ENCODE measurements at regions not wholly inside any gene's neighbourhood (a gene's known extent, or its start where the extent isn't known, plus 50 kb on each side); places are given as distances from the start of the nearest gene placed in this dataset.

GRCh38 chr3:167012691-167013090, 367.4 kb downstream of the ZBBX start:
- H3K4me3 ChIP-seq (ENCODE audit: low read depth in 2 of 2, low read length in 2 of 2), result no peak overlapping the region
- ATAC-seq (no peak), DNase-seq (ENCODE audit: low read depth, low spot score) (no peak)
- ChIA-PET CTCF (no interaction called here), POLR2A (no interaction called here)
- BruUV-seq (replicated peaks), result no TSS peak
- no peaks in the 10 kb centered on the region for H3K4me1 ChIP-seq (ENCODE audit: control insufficient read depth, insufficient read depth, low read length)
- in situ Hi-C loops (cut with HindIII; ENCODE audit: low pct_unique_long_range_greater_than_20kb, low sequenced_read_pairs), result no loop called here
- intact Hi-C loops (cut with micrococcal nuclease; ENCODE audit: unreplicated experiment), result no loop called here
- no peak overlapping the region for H3K27ac ChIP-seq (ENCODE audit: low read length)
- H3K9me3 ChIP-seq (ENCODE audit: control insufficient read depth, insufficient read depth, low read depth, low read length), result no peaks in the 10 kb centered on the region
- H3K36me3 ChIP-seq (ENCODE audit: control insufficient read depth, insufficient read depth, low read length), result no peaks in the 10 kb centered on the region
- TF ChIP-seq REST (IDR thresholded peaks at IDR 0.05; ENCODE audit: insufficient read depth in 1 of 2, low read depth in 2 of 2, low read length in 1 of 2) (no peak), SIN3A (IDR thresholded peaks at IDR 0.05; ENCODE audit: borderline replicate concordance, insufficient read depth, low read depth, low read length) (no peak), POLR2AphosphoS5 (IDR thresholded peaks at IDR 0.05; ENCODE audit: low read depth, low read length) (no peak), TCF7L2 (IDR thresholded peaks at IDR 0.05; ENCODE audit: low read depth, low read length) (no peak), CTCF (IDR thresholded peaks at IDR 0.05) (no peak)
- no peaks in the 10 kb centered on the region for H3K27me3 ChIP-seq (ENCODE audit: control insufficient read depth, insufficient read depth, low read length)

- H3K9me3 ChIP-seq (ENCODE audit: control insufficient read depth, insufficient read depth, low read depth, low read length), result no peaks in the 10 kb centered on the region
- TF ChIP-seq CTCF (IDR thresholded peaks at IDR 0.05) (no peak), REST (IDR thresholded peaks at IDR 0.05; ENCODE audit: insufficient read depth in 1 of 2, low read depth in 2 of 2, low read length in 1 of 2) (no peak), POLR2AphosphoS5 (IDR thresholded peaks at IDR 0.05; ENCODE audit: low read depth, low read length) (no peak), TCF7L2 (IDR thresholded peaks at IDR 0.05; ENCODE audit: low read depth, low read length) (no peak), SIN3A (IDR thresholded peaks at IDR 0.05; ENCODE audit: borderline replicate concordance, insufficient read depth, low read depth, low read length) (no peak)
- H3K4me3 ChIP-seq (ENCODE audit: low read depth in 2 of 2, low read length in 2 of 2), result no peak overlapping the region
- BruUV-seq (replicated peaks), result no TSS peak
- no peaks in the 10 kb centered on the region for H3K27me3 ChIP-seq (ENCODE audit: control insufficient read depth, insufficient read depth, low read length)
- POLR2A ChIA-PET, result no interaction called here
- intact Hi-C loops (cut with micrococcal nuclease; ENCODE audit: unreplicated experiment), result no loop called here
- in situ Hi-C loops (cut with HindIII; ENCODE audit: low pct_unique_long_range_greater_than_20kb, low sequenced_read_pairs), result no loop called here
- no peaks in the 10 kb centered on the region for H3K36me3 ChIP-seq (ENCODE audit: control insufficient read depth, insufficient read depth, low read length)
- no peaks in the 10 kb centered on the region for H3K4me1 ChIP-seq (ENCODE audit: control insufficient read depth, insufficient read depth, low read length)
- ATAC-seq (no peak), DNase-seq (ENCODE audit: low read depth, low spot score) (no peak)
- no peak overlapping the region for H3K27ac ChIP-seq (ENCODE audit: low read length)
- CTCF ChIA-PET, result no interaction called here
Measured at GRCh38 chr3:167008791-167009190, 371.3 kb downstream of the ZBBX start.
